ENCODE measurements at regions not wholly inside any gene's neighbourhood (a gene's known extent, or its start where the extent isn't known, plus 50 kb on each side); places are given as distances from the start of the nearest gene placed in this dataset.

DNA sequence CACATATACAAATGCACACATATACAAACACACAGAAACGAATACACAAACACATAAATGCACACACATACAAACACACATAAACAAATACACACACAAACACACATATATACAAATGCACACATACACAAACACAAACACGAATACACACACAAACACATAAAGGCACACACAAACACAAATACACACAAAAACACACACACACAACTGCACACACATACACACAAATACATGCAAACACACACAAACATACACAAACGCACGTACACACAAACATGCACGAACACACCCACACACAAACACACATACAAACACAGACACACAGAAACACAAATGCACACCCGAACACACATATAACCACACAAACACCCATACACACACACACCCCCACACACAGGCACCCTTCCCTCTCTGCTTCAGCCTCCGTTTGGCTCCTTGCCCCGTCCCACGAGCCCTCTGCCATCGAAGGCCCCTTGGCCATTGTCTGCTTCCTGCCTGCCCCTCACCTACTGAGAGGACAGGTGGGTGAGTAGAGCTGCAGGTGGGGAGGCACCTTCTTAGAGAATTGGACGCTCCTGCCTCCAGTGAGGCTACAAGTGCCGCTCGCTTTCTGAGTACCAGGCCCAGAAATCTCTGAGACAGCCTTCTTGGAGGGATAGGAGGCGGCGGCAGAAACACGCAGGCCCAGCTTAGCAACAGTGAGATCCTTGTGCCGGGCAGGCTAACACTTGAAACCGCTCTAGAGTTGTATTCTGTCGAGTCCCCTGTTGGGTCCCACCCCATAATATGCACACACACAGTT, 331.2 kb downstream of the FOXL1 start (continued):
- TF ChIP-seq EGR2 (tag by site-specific recombination; IDR thresholded peaks at IDR 0.05; ENCODE audit: low read depth) = peak; percentile 72
- TF ChIP-seq PRDM10 (tag by site-specific recombination; IDR thresholded peaks at IDR 0.05) = no peak
- TF ChIP-seq ZSCAN5A (tag by site-specific recombination; IDR thresholded peaks at IDR 0.05) = no peak
- TF ChIP-seq ZBTB44 (tag by site-specific recombination; IDR thresholded peaks at IDR 0.05) = no peak
- TF ChIP-seq SCRT2 (tag by site-specific recombination; IDR thresholded peaks at IDR 0.05) = no peak
- peak; percentile 61 for TF ChIP-seq ZFHX2 (tag by site-specific recombination; conservative IDR thresholded peaks at IDR 0.05)
- no peak for TF ChIP-seq OSR2 (tag by site-specific recombination; IDR thresholded peaks at IDR 0.05)
- TF ChIP-seq, protein P1, sequence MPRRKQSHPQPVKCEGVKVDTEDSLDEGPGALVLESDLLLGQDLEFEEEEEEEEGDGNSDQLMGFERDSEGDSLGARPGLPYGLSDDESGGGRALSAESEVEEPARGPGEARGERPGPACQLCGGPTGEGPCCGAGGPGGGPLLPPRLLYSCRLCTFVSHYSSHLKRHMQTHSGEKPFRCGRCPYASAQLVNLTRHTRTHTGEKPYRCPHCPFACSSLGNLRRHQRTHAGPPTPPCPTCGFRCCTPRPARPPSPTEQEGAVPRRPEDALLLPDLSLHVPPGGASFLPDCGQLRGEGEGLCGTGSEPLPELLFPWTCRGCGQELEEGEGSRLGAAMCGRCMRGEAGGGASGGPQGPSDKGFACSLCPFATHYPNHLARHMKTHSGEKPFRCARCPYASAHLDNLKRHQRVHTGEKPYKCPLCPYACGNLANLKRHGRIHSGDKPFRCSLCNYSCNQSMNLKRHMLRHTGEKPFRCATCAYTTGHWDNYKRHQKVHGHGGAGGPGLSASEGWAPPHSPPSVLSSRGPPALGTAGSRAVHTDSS (tag by site-specific recombination; IDR thresholded peaks at IDR 0.05) = no peak
- TF ChIP-seq ZNF174 (tag by site-specific recombination; IDR thresholded peaks at IDR 0.05) = no peak
- TF ChIP-seq ZNF239 (tag by site-specific recombination; IDR thresholded peaks at IDR 0.05) = no peak
- no peak for TF ChIP-seq ZNF274 (IDR thresholded peaks at IDR 0.05; ENCODE audit: low read length)
- peak; percentile 23; the same call in 1 of the 2 replicates for TF ChIP-seq ZNF274 (tag by site-specific recombination; IDR thresholded peaks at IDR 0.05; ENCODE audit: borderline replicate concordance)
- TF ChIP-seq MEIS1 (CRISPR knock-in tag; IDR thresholded peaks at IDR 0.05; ENCODE audit: borderline replicate concordance) = no peak
- TF ChIP-seq ZNF501 (tag by site-specific recombination; IDR thresholded peaks at IDR 0.05) = no peak
- TF ChIP-seq BCL11B (tag by site-specific recombination; IDR thresholded peaks at IDR 0.05; ENCODE audit: low read depth) = no peak
- no peak for TF ChIP-seq KLF16 (tag by site-specific recombination; IDR thresholded peaks at IDR 0.05)
- TF ChIP-seq ZNF138 (tag by site-specific recombination; IDR thresholded peaks at IDR 0.05; ENCODE audit: borderline replicate concordance) = no peak
- TF ChIP-seq ZNF701 (tag by site-specific recombination; IDR thresholded peaks at IDR 0.05) = no peak
- no peak for TF ChIP-seq ZNF747 (tag by site-specific recombination; IDR thresholded peaks at IDR 0.05)
- TF ChIP-seq GLIS1 (tag by site-specific recombination; IDR thresholded peaks at IDR 0.05) = no peak
- no peak for TF ChIP-seq ZBTB1 (tag by site-specific recombination; IDR thresholded peaks at IDR 0.05)
- no peak for TF ChIP-seq ZXDB (tag by site-specific recombination; IDR thresholded peaks at IDR 0.05)
- TF ChIP-seq PRDM1 (tag by site-specific recombination; IDR thresholded peaks at IDR 0.05) = no peak
- TF ChIP-seq BCL11A (tag by site-specific recombination; IDR thresholded peaks at IDR 0.05; ENCODE audit: low read depth) = no peak
